Upper lobe of left lung (tissue), 6 donors: ENCODE measurements at regions not wholly inside any gene's neighbourhood (a gene's known extent, or its start where the extent isn't known, plus 50 kb on each side); places are given as distances from the start of the nearest gene placed in this dataset.
A peak's percentile ranks its signal among the peaks of the same experiment; 100 is the strongest.

Experiments used
- ATAC-seq, 2 donors: fragments of 200-7000 bp; cut with Tn5 transposase; one replicate each; pipeline ENCODE4 v1.9.1; 2022; ENCODE audit warnings: mild to moderate bottlenecking in 2 of 2, moderate library complexity in 2 of 2; ENCODE audit not compliant: low FRiP score in 2 of 2
- DNase-seq, 2 donors: peaks; one replicate each; pipeline ENCODE4 v3.0.0-alpha.2; 2019 to 2020
- H3K27ac ChIP-seq, 4 donors: fragments of 200-600 bp; sonication (generic); one replicate each; pipeline ENCODE4 v1.5.1; 2016 to 2019
- H3K27me3 ChIP-seq, 4 donors: fragments of 200-600 bp; sonication (generic); one replicate each; pipeline ENCODE4 v1.5.1; 2017 to 2019
- H3K36me3 ChIP-seq, 4 donors: fragments of 200-600 bp; sonication (generic); one replicate each; pipeline ENCODE4 v1.5.1; 2016 to 2019
- H3K4me1 ChIP-seq, 4 donors: fragments of 200-600 bp; sonication (generic); one replicate each; pipeline ENCODE4 v1.5.1; 2018 to 2019
- H3K4me3 ChIP-seq, 4 donors: fragments of 200-600 bp; sonication (generic); one replicate each; pipeline ENCODE4 v1.5.1; 2017 to 2019; ENCODE audit warnings: mild to moderate bottlenecking in 2 of 4, moderate library complexity in 1 of 4
- H3K9me3 ChIP-seq, 4 donors: fragments of 200-600 bp; sonication (generic); one replicate each; pipeline ENCODE4 v1.5.1; 2018 to 2019
- EP300 ChIP-seq, 4 donors: sonication (generic); formaldehyde crosslinking; IDR thresholded peaks; one replicate each; pipeline ENCODE4 v1.5.1; 2017; ENCODE audit warnings: antibody characterized with exemption in 4 of 4, control low read depth in 2 of 4
- POLR2A ChIP-seq, 4 donors: fragments of 450-650 bp; IDR thresholded peaks; one replicate each; pipeline ENCODE4 v1.5.1; 2016 to 2017; ENCODE audit warnings: antibody characterized with exemption in 4 of 4, mild to moderate bottlenecking in 2 of 4
- POLR2AphosphoS5 ChIP-seq, 2 donors: sonication (generic); formaldehyde crosslinking; IDR thresholded peaks; one replicate each; pipeline ENCODE4 v1.5.1; 2017; ENCODE audit warnings: antibody characterized with exemption in 2 of 2
- WGBS, 2 donors: methylation state at CpG; one replicate each; pipeline ENCODE4 v1.1.5; 2017 to 2018; 5-methylcytosine and 5-hydroxymethylcytosine counted together
- TF ChIP-seq, protein P1 (sequence below), 6 experiments: fragments of 450-650 bp in 4 of 6; fragments of 200-600 bp in 2 of 6; sonication (generic) in 2 of 6; IDR thresholded peaks; one replicate each; pipeline ENCODE4 v1.5.1; 2016 to 2019; ENCODE audit warnings: antibody characterized with exemption in 6 of 6
- donor health status: DM: no; HTN: no; CAD: no; lungs with moderate emphysema.
- donor health status: DM: no; HTN: yes; CAD: no; lungs with severe emphysema.

DNA sequence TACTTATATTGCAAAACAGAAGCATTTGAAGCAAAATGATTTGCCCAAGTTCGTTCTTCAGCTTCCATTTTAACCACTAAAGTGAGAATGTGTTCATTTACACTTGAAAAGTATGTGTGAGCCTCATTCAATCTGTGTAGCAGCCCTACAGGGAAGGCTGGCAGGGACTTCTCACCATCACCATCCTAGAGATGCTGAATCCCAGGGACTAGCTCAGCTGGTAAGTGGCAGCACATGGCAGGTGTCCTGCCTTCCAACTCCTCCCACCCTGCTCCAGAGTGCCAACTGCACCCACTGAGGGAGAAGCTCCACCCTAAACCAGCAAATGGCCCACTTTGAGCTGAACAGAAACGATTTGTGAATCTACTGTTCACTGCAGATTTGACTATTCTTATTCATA lies 91.5 kb downstream of the EN1 start:
- H3K36me3 ChIP-seq, result no peaks in the 10 kb centered on the region
- no peaks in the 10 kb centered on the region for H3K9me3 ChIP-seq
- H3K27me3 ChIP-seq, result no peaks in the 10 kb centered on the region
- H3K4me1 ChIP-seq, result no peaks in the 10 kb centered on the region
- 19 to 32% methylated on average over 2 of the region's 2 CpGs for WGBS, 2 donors
- no peak overlapping the region for H3K4me3 ChIP-seq
- no peak for TF ChIP-seq EP300 (IDR thresholded peaks at IDR 0.05)
- TF ChIP-seq, protein P1, sequence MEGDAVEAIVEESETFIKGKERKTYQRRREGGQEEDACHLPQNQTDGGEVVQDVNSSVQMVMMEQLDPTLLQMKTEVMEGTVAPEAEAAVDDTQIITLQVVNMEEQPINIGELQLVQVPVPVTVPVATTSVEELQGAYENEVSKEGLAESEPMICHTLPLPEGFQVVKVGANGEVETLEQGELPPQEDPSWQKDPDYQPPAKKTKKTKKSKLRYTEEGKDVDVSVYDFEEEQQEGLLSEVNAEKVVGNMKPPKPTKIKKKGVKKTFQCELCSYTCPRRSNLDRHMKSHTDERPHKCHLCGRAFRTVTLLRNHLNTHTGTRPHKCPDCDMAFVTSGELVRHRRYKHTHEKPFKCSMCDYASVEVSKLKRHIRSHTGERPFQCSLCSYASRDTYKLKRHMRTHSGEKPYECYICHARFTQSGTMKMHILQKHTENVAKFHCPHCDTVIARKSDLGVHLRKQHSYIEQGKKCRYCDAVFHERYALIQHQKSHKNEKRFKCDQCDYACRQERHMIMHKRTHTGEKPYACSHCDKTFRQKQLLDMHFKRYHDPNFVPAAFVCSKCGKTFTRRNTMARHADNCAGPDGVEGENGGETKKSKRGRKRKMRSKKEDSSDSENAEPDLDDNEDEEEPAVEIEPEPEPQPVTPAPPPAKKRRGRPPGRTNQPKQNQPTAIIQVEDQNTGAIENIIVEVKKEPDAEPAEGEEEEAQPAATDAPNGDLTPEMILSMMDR (IDR thresholded peaks at IDR 0.05), result no peak
- TF ChIP-seq POLR2AphosphoS5 (IDR thresholded peaks at IDR 0.05), result no peak
- DNase-seq (no peak), ATAC-seq (no peak)
- H3K27ac ChIP-seq, result no peak overlapping the region

DNA sequence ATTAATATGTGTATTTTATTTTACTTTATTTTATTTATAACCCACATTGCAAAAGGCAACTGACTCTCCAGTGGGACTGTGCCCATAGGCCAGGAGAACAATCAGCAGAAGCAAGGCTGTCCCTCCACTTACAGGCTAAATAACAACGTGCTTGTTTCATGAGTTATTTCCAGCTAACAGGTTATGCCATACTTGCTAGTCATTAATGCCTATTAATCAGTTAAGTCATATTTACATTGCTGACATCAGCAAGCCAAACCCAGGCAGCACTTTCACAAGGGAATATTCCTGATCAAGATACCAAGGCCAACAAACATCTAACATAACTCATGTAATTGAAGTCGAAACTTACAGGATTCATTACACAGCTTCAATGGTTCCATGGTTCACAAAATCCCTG lies 92.1 kb downstream of the EN1 start:
- 57 to 66% methylated on average over 2 of the region's 2 CpGs for WGBS, 2 donors
- Histone ChIP-seq H3K4me1 (no peaks in the 10 kb centered on the region), H3K27me3 (no peaks in the 10 kb centered on the region), H3K27ac (no peak overlapping the region), H3K9me3 (no peaks in the 10 kb centered on the region), H3K36me3 (no peaks in the 10 kb centered on the region), H3K4me3 (no peak overlapping the region)
- no peak for TF ChIP-seq POLR2AphosphoS5 (IDR thresholded peaks at IDR 0.05)
- TF ChIP-seq POLR2A (IDR thresholded peaks at IDR 0.05), result no peak
- TF ChIP-seq EP300 (IDR thresholded peaks at IDR 0.05), result no peak
- TF ChIP-seq, protein P1 (IDR thresholded peaks at IDR 0.05), result no peak
- ATAC-seq, result no peak
- no peak for DNase-seq

DNA sequence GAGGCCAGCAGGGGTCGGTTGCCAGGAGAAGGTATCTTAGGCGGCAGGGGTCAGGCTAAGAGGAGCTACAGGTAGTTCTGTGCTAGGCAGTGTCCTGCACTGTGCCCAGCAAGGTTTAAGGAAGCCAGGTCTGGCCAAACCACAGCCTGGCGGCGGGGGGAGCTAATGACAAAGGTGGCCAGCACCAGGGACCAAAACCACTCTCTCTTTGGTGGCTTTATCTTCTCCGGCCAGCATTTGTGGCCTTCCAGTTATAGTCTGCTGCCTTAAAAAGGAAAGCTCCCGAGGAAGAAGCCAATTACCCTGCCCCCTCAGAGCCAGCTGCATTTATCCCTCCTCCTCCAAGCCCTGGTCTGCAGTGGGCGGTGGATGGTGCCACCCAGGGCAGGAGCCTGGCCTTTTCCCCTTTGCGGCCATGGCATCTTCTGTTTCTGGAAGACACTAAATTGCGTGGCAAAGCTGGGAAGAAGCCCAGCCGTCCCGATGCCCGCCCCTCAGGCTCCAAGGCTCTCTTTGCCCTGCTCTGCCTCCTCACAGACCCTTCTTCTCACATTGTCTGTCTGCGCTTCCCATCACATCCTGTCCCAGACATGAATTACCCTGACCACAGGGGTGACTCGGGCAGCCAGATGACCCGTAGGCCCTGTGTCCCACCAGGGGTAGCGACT lies 94.6 kb downstream of the EN1 start:
- Histone ChIP-seq H3K27me3 (no peaks in the 10 kb centered on the region), H3K36me3 (no peaks in the 10 kb centered on the region), H3K27ac (no peak overlapping the region), H3K9me3 (no peaks in the 10 kb centered on the region), H3K4me1 (no peaks in the 10 kb centered on the region), H3K4me3 (no peak overlapping the region)
- ATAC-seq (no peak), DNase-seq (peak in 1 of 2 donors; percentile 33)
- 70 to 76% methylated on average over 16 of the region's 16 CpGs for WGBS, 2 donors
- TF ChIP-seq, protein P1 (IDR thresholded peaks at IDR 0.05), result no peak
- no peak for TF ChIP-seq POLR2A (IDR thresholded peaks at IDR 0.05)
- TF ChIP-seq EP300 (IDR thresholded peaks at IDR 0.05), result no peak

DNA sequence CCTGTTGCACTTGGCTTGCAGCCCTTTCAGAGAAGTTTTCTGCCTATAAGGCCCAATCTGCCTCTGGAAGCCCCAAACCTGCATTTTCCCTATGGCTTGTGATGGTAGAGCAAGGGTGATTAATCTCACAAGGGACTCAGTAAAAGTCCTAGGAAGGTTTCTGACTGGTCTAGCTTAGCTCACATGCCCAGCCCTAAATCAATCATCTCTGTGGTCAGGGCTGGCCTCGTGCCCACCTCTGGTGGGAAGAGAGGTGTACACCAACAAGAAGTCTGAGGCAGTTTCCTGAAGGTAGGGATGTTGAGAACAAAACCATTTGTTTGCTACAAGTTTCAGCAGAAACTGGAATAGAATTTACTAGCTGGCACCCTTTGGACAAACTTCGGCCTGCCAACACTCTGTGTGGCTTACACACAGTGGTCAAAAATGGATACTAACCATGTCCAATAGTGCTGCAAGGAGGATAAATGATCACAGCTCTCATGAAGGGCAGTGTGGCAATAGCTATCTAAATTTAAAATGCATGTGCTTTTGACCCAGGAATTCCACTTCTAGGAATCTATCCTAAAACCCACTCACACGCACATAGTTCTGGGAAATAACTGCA lies 96.4 kb downstream of the EN1 start:
- H3K4me1 ChIP-seq, result no peaks in the 10 kb centered on the region
- no peaks in the 10 kb centered on the region for H3K27me3 ChIP-seq
- no peak overlapping the region for H3K27ac ChIP-seq
- H3K9me3 ChIP-seq, result no peaks in the 10 kb centered on the region
- H3K4me3 ChIP-seq, result no peak overlapping the region
- DNase-seq, result no peak
- TF ChIP-seq, protein P1 (IDR thresholded peaks at IDR 0.05), result no peak
- no peak for TF ChIP-seq POLR2AphosphoS5 (IDR thresholded peaks at IDR 0.05)
- TF ChIP-seq EP300 (IDR thresholded peaks at IDR 0.05), result no peak
- no peak for TF ChIP-seq POLR2A (IDR thresholded peaks at IDR 0.05)
- H3K36me3 ChIP-seq, result no peaks in the 10 kb centered on the region
- WGBS, 2 donors, result 74 to 84% methylated on average over 2 to 3 of the region's 3 CpGs
- ATAC-seq, result no peak
